ENCODE measurements at regions not wholly inside any gene's neighbourhood (a gene's known extent, or its start where the extent isn't known, plus 50 kb on each side); places are given as distances from the start of the nearest gene placed in this dataset.

- TF ChIP-seq FOSL1 (IDR thresholded peaks at IDR 0.05; ENCODE audit: insufficient read depth, low read depth, low read length) (no peak), TCF12 (IDR thresholded peaks at IDR 0.05; ENCODE audit: low read depth, low read length) (no peak)
Measured at GRCh38 chr6:12395898-12396297, 105.7 kb downstream of the EDN1 start (continued).

Measured in H1 (cell line).